ENCODE measurements at regions not wholly inside any gene's neighbourhood (a gene's known extent, or its start where the extent isn't known, plus 50 kb on each side); places are given as distances from the start of the nearest gene placed in this dataset.

GRCh38 chr10:58066979-58067378 lies 200.7 kb downstream of the IPMK start:
- TF ChIP-seq CTCF (IDR thresholded peaks at IDR 0.05) (no peak), POLR2A (IDR thresholded peaks at IDR 0.05) (no peak)
- H3K4me3 ChIP-seq: no peak overlapping the region
- no peaks in the 10 kb centered on the region for H3K4me1 ChIP-seq
- no peak overlapping the region for H3K27ac ChIP-seq
- no peaks in the 10 kb centered on the region for H3K36me3 ChIP-seq
- intact Hi-C loops (cut with DNase I): loop anchor here (10.0 kb wide), 2 partner anchors 352 to 722 kb away; no protein-coding TSS in a partner anchor
- H3K27me3 ChIP-seq: no peaks in the 10 kb centered on the region
- H3K9me3 ChIP-seq: no peaks in the 10 kb centered on the region
- WGBS (ENCODE audit: insufficient coverage, low coverage, low lambda C conversion rate, missing lambda C conversion rate): 50% methylated on average over 3 of the region's 4 CpGs
- ATAC-seq: no peak
- no peak for DNase-seq

DNA sequence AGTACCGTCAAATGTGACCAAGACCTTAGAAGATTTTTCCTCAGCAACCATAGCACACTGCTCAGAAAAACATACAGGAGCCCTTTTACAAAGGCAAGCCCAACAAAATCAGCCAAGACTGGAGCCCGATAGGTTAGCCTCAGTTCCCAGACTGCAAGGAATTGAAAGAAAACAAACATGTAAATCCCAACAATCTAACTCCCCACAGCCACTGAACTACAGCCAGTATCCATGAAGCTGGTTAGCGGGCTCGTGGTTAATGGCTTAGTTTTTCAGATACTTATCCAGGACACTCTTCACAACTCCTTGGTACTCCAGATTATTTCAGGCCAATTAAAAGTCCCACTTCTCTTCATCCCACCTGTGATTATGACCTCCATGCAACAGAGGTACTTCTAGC lies 201.6 kb downstream of the IPMK start:
- Histone ChIP-seq H3K4me1 (no peaks in the 10 kb centered on the region), H3K27ac (no peak overlapping the region), H3K4me3 (no peak overlapping the region), H3K36me3 (no peaks in the 10 kb centered on the region), H3K27me3 (no peaks in the 10 kb centered on the region), H3K9me3 (no peaks in the 10 kb centered on the region)
- ATAC-seq (no peak), DNase-seq (no peak)
- 49% methylated on average over 3 of the region's 4 CpGs for WGBS (ENCODE audit: insufficient coverage, low coverage, low lambda C conversion rate, missing lambda C conversion rate)
- TF ChIP-seq POLR2A (IDR thresholded peaks at IDR 0.05) (no peak), CTCF (IDR thresholded peaks at IDR 0.05) (no peak)
- intact Hi-C loops (cut with DNase I): loop anchor here (10.0 kb wide), 2 partner anchors 351 to 721 kb away; no protein-coding TSS in a partner anchor

DNA sequence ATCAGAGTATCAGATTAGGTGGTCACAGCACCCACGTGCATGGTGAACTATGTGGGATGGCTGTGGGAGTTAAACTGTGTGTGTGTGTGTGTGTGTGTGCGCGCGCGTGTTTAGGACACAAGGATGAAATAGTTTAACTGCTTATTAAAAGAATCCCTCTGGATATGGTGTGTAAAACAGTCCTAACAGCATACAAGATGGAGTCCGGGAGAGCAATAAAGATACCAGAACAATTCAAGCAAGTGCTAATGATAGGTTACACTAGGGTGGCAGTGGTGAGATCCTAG lies 202.2 kb downstream of the IPMK start:
- H3K36me3 ChIP-seq: no peaks in the 10 kb centered on the region
- no peak for DNase-seq
- no peak overlapping the region for H3K27ac ChIP-seq
- 43% methylated on average over 6 of the region's 6 CpGs for WGBS (ENCODE audit: insufficient coverage, low coverage, low lambda C conversion rate, missing lambda C conversion rate)
- intact Hi-C loops (cut with DNase I): loop anchor here (10.0 kb wide), 2 partner anchors 351 to 721 kb away; no protein-coding TSS in a partner anchor
- no peaks in the 10 kb centered on the region for H3K9me3 ChIP-seq
- ATAC-seq: peak in 1 of 4 donors; percentile 12
- TF ChIP-seq CTCF (IDR thresholded peaks at IDR 0.05): no peak
- TF ChIP-seq POLR2A (IDR thresholded peaks at IDR 0.05): no peak
- H3K27me3 ChIP-seq: no peaks in the 10 kb centered on the region
- H3K4me3 ChIP-seq: no peak overlapping the region
- H3K4me1 ChIP-seq: no peaks in the 10 kb centered on the region

GRCh38 chr10:58064714-58065528 lies 202.8 kb downstream of the IPMK start:
- Histone ChIP-seq H3K27me3 (no peaks in the 10 kb centered on the region), H3K4me1 (no peaks in the 10 kb centered on the region), H3K4me3 (no peak overlapping the region), H3K27ac (no peak overlapping the region), H3K36me3 (no peaks in the 10 kb centered on the region), H3K9me3 (no peaks in the 10 kb centered on the region)
- TF ChIP-seq CTCF (IDR thresholded peaks at IDR 0.05) (peak; percentile 63 to 88 (median 78)), POLR2A (IDR thresholded peaks at IDR 0.05) (no peak)
- ATAC-seq (peak; percentile 81 to 88 (median 86)), DNase-seq (no peak)
- WGBS (ENCODE audit: insufficient coverage, low coverage, low lambda C conversion rate, missing lambda C conversion rate): 42% methylated on average over 4 of the region's 4 CpGs
- intact Hi-C loops (cut with DNase I): loop anchor here (10.0 kb wide), 2 partner anchors 350 to 720 kb away; no protein-coding TSS in a partner anchor
